Epithelial cell of proximal tubule (primary cell): ENCODE measurements at regions not wholly inside any gene's neighbourhood (a gene's known extent, or its start where the extent isn't known, plus 50 kb on each side); places are given as distances from the start of the nearest gene placed in this dataset.
A peak's percentile ranks its signal among the peaks of the same experiment; 100 is the strongest.

Source experiments
- DNase-seq: peaks from one replicate; pipeline ENCODE4 v3.0.0-alpha.2; 2011; ENCODE audit warnings: low read depth
- H3K4me3 ChIP-seq: 2 replicates; pipeline ENCODE4 v1.5.1; 2011; ENCODE audit warnings: low read depth, mild to moderate bottlenecking, low read length
- TF ChIP-seq, protein P1 (sequence below): conservative IDR thresholded peaks from 2 replicates; pipeline ENCODE4 v1.5.1; 2012; ENCODE audit warnings: low read depth, mild to moderate bottlenecking, low read length

DNA sequence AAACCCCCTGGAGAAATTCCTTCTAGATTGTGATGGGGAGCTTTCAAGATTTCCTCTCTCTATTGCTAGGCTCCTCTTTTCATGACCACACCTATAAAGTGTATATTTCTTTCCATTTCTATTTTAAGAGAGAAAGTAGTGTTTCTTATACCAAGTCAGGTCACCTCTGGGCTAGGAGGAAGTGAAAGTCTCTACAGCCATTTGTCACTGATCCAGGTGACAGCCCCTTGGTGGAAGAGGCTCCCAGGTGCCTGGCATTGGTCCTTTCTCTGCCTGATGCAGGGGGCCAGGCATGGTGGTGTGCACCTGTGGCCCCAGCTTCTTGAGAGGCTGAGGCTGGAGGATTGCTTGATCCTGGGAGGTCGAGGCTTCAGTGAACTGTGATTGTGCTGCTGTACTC, 64.7 kb downstream of the DHCR7 start:
- no peak overlapping the region for H3K4me3 ChIP-seq
- TF ChIP-seq, protein P1, sequence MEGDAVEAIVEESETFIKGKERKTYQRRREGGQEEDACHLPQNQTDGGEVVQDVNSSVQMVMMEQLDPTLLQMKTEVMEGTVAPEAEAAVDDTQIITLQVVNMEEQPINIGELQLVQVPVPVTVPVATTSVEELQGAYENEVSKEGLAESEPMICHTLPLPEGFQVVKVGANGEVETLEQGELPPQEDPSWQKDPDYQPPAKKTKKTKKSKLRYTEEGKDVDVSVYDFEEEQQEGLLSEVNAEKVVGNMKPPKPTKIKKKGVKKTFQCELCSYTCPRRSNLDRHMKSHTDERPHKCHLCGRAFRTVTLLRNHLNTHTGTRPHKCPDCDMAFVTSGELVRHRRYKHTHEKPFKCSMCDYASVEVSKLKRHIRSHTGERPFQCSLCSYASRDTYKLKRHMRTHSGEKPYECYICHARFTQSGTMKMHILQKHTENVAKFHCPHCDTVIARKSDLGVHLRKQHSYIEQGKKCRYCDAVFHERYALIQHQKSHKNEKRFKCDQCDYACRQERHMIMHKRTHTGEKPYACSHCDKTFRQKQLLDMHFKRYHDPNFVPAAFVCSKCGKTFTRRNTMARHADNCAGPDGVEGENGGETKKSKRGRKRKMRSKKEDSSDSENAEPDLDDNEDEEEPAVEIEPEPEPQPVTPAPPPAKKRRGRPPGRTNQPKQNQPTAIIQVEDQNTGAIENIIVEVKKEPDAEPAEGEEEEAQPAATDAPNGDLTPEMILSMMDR, result no peak
- DNase-seq, result no peak

DNA sequence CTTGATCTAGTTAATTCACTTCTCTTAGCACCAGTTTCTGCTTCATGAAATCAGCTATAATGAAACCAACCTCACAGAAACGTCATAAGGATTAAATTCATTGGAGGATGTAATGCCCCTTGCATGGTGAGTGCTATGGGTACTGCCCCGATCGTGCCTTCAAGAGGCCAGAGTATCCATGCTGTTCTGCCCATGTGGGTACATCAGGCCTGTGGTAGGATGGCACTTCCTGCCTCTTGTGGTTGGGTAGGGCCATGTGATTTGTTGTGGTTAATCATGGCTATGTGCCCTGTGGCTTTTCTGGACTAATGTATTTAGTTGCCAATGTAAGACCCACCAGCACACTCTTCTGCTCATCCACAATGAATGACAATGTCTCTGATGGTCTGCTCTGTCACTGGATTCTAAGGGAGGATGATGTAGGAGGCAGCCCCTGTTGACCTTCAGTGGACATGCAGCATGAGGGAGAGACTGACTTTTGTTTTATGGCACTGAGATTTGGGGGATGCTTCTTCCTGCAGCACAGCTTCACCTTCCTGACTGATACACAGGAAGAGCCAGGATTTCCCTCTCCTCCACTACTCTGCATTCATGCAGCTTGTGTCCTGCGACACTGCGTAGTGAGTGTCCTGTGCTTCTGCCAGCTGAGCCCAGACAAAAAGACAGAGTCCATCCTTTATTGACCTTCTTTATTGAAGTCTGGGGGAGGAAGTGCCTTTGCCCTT, 66.2 kb downstream of the DHCR7 start:
- DNase-seq, result no peak
- H3K4me3 ChIP-seq, result no peak overlapping the region
- TF ChIP-seq, protein P1, result no peak

DNA sequence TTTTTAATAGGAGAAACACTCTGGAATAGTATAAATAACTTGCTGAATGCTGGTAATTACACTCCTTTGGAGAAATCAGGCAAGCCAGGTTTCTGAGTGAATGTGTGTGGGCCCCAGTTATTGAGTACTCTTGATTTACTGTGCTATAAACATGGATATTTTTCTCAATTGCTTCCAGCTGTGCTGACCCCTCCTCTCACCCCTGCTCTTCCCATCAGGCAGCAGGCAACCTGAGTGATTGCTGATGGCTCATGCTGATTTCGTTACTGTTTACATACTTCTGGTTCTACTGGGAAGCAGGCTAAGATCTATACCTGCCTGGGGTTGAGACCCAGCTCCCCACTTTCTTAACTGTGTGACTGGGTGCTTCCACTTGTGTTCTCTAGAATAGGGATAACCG, 68.5 kb downstream of the DHCR7 start:
- no peak overlapping the region for H3K4me3 ChIP-seq
- TF ChIP-seq, protein P1, result no peak
- DNase-seq, result no peak

DNA sequence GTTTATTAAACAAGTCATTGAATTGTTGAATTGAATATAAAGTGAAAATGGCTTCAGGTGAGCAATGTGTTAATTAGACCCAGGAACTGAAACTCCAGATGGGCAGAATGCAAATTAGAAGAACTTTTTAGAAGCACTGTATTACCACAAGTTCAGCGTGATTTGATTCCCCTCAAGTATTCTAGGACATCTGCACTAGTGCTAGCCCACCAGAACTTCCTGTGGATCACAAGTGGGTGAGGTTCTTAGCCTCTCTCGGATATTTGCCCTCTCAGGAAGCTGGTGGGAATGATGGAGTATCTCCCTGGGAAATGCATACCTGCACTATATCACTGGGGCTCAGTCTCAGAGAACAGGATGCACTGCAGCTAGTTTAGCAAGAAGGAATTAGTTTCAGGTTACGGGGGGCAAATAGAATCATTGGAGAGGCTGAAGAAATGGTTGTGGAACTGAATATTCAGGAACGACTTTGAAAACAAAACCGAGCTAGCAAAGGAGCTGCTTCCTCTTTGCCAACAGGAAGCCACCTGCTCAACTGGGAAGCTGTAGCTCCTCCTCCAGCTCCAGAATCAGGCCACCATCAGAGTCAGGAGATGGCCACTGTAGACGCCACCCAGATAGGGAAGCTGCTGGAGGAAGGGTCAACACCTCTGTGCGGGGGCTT, 74.3 kb downstream of the DHCR7 start:
- no peak overlapping the region for H3K4me3 ChIP-seq
- DNase-seq, result no peak
- TF ChIP-seq, protein P1, result no peak

DNA sequence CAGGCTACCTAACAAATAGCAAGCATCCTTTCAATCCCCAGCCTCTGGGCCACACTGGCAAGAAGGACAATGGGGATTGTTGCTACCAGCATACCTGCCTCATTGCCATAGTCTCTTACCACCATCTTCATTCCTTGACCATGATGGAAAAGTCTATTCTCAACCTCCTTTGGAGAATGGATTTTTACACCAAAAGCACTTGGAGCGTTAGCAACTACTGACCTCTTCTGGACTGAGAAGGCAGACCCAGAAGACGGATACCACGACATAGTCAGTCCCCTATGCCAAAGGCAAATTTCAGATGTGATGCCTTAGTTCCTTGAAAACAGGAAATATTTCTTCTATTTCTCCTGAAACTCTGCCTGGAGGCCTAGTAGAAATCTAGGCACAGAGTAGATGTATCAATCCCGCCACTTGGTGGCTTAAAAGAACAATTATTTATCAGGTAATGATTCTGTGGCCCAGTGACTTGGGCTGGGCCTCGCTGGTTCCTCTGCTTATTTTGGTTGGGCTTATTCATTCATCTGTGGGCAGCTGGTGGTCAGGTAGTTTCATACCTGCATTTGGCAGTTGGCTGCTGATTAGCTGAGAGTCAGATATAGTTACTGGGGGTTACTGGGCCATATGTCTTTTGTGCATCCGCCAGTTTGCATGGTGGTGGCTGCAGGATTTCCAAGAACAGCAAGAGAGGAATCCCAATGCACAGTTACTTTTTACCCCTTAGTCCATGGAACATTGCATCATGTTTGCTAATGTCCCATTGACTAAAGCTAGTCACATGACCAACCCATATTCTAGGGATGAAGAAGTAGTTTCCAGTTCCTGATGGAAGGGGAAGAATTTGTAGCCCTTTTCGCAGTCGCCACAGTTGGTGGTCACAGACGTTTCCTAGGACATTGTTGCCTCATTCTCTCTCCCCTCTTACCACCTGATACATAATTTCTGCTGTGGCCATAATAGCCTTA, 75.2 kb downstream of the DHCR7 start:
- no peak overlapping the region for H3K4me3 ChIP-seq
- TF ChIP-seq, protein P1, result peak; percentile 68
- DNase-seq, result peak; percentile 9

DNA sequence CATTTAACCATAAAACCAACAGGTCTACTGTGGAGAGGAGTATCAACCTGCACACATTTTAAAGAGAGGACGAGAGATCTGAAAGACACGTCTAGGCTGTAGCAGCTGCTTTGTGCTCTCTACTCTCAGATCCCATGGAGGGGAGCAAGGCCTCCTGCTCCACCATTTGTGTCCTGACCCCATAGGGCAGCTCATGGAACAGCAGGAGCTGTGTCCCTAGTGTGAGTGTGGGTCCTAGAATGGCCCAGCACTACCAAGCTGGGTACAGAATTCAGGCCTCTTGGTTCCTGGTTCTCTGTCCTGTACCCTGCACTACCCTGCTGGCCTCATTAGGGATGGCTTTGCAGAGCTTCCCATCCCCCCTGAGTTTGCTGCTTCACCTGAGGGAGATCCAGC, 76.5 kb downstream of the DHCR7 start:
- TF ChIP-seq, protein P1, result no peak
- H3K4me3 ChIP-seq, result no peak overlapping the region
- no peak for DNase-seq
